ENCODE measurements at regions not wholly inside any gene's neighbourhood (a gene's known extent, or its start where the extent isn't known, plus 50 kb on each side); places are given as distances from the start of the nearest gene placed in this dataset.
"Not testable (repeated sequence)": the region's sequence is repeated elsewhere in the genome, so short reads cannot be mapped to it uniquely, and the experiment has no call there.

DNA sequence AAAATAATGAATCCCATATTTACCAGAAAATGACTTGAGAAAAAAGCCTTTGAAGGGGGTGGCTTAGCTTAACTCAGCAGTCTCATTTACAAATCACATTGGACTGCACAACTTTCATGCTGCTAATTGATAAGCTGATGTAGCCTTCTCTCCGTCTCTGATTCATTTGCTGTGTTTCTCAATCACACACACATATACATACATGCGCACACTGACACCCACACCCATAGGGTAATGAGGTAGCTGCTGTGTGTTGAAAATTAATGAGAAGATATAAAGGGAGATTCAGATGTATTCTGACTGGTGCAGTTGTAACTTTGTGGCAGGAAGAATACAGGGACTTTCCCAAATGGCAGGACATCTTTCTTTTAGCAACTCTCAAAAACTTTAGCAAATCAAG lies 141.9 kb upstream of the GCFC2 start:
- Mint-ChIP-seq H3K9me3 (no peaks in the 10 kb centered on the region), H3K27me3 (no peaks in the 10 kb centered on the region), H3K27ac (no peak overlapping the region), H3K4me3 (no peak overlapping the region), H3K4me1 (ENCODE audit: unreplicated experiment) (no peaks in the 10 kb centered on the region), H3K36me3 (no peaks in the 10 kb centered on the region)
- TF ChIP-seq, protein P1, sequence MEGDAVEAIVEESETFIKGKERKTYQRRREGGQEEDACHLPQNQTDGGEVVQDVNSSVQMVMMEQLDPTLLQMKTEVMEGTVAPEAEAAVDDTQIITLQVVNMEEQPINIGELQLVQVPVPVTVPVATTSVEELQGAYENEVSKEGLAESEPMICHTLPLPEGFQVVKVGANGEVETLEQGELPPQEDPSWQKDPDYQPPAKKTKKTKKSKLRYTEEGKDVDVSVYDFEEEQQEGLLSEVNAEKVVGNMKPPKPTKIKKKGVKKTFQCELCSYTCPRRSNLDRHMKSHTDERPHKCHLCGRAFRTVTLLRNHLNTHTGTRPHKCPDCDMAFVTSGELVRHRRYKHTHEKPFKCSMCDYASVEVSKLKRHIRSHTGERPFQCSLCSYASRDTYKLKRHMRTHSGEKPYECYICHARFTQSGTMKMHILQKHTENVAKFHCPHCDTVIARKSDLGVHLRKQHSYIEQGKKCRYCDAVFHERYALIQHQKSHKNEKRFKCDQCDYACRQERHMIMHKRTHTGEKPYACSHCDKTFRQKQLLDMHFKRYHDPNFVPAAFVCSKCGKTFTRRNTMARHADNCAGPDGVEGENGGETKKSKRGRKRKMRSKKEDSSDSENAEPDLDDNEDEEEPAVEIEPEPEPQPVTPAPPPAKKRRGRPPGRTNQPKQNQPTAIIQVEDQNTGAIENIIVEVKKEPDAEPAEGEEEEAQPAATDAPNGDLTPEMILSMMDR (conservative IDR thresholded peaks at IDR 0.05): no peak
- DNase-seq (ENCODE audit: extremely low spot score, unreplicated experiment): no peak

DNA sequence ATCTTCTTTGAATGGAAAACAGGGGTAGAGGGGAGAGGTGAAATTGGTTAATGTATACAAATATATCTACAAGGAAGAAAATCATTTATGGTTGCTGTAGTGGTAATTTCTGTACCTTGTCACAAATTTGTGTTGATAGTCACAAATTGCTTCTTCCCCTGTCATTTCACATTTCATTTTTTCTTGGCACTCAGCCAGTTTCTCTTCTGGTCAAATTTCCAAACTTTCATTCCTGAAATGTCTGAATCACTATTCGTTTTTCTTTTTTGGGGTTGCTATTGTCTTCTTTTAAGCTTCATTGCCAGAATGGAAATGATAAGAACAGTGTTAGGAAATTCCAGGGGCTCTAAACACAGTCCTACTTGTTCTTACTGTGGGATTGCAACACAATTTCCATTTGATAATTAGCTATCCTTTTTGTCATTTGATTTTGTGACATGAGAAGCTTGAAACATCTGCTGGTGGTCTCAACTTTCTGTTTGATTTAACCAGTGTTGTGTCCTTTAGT lies 136.0 kb upstream of the GCFC2 start:
- Mint-ChIP-seq H3K9me3 (no peaks in the 10 kb centered on the region), H3K27me3 (no peaks in the 10 kb centered on the region), H3K4me1 (ENCODE audit: unreplicated experiment) (no peaks in the 10 kb centered on the region), H3K27ac (no peak overlapping the region), H3K4me3 (no peak overlapping the region), H3K36me3 (no peaks in the 10 kb centered on the region)
- TF ChIP-seq, protein P1 (conservative IDR thresholded peaks at IDR 0.05): no peak
- no peak for DNase-seq (ENCODE audit: extremely low spot score, unreplicated experiment)

DNA sequence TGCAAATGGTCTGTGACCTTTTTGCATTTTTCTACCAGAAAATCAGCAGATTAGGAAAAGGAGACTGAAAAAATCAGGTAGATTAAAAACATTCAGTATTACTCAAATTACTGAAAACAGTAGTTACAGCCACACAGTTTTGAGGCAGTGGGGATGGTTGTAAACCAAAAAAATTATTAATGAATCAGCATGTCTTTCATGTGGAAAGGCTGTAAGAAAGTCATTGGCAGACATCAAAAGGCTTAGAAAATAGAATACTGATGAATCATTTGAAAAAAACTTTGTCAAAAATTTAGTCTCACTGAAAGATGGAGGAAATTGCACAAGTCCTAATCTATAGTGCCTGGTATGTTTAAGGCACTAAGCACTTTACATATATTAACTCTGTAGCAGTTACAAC lies 133.9 kb upstream of the GCFC2 start:
- H3K36me3 Mint-ChIP-seq: no peaks in the 10 kb centered on the region
- TF ChIP-seq, protein P1 (conservative IDR thresholded peaks at IDR 0.05): no peak
- H3K27me3 Mint-ChIP-seq: no peaks in the 10 kb centered on the region
- H3K4me3 Mint-ChIP-seq: no peak overlapping the region
- no peaks in the 10 kb centered on the region for H3K4me1 Mint-ChIP-seq (ENCODE audit: unreplicated experiment)
- DNase-seq (ENCODE audit: extremely low spot score, unreplicated experiment): no peak
- H3K9me3 Mint-ChIP-seq: no peaks in the 10 kb centered on the region
- no peak overlapping the region for H3K27ac Mint-ChIP-seq

DNA sequence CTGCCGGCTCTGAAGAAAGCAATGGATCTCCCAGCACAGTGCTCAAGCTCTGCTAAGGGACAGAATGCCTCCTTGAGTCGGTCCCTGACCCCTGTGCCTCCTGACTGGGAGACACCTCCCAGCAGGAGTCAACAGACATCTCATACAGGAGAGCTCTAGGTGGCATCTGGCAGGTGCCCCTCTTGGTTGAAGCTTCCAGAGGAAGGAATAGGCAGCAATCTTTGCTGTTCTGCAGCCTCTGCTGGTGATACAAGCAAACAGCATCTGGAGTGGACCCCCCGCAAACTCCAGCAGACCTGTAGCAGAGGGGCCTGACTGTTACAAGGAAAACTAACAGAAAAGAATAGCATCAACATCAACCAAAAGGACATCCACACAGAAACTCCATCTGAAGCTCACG lies 123.9 kb upstream of the GCFC2 start:
- DNase-seq (ENCODE audit: extremely low spot score, unreplicated experiment); H3K4me1 Mint-ChIP-seq (ENCODE audit: unreplicated experiment); H3K4me3 Mint-ChIP-seq; H3K9me3 Mint-ChIP-seq; H3K27me3 Mint-ChIP-seq; H3K36me3 Mint-ChIP-seq; H3K27ac Mint-ChIP-seq: not testable (repeated sequence)
- TF ChIP-seq, protein P1 (conservative IDR thresholded peaks at IDR 0.05): peak; percentile 37

DNA sequence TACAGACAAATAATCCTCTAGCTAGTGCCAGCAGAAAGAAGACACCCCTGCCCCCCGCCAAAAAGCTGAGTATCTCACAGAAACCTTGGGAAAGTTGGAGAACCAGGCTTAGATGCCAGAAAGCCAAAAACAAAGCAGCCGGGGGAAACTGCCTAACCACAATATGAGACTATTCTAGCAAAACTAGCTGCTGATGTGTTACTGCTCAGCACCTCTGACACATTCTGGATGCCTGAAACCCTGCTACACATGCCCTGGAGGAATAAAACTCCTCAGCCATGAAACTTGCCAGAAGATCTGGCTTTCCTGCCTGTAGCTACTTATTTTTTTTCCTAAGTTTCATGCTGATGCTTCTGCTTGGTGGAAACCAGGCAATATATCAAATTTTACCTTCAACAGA lies 122.7 kb upstream of the GCFC2 start:
- peaks cover 4% of the 10 kb centered on the region for H3K27me3 Mint-ChIP-seq
- TF ChIP-seq, protein P1 (conservative IDR thresholded peaks at IDR 0.05): no peak
- H3K9me3 Mint-ChIP-seq: no peaks in the 10 kb centered on the region
- H3K27ac Mint-ChIP-seq: no peak overlapping the region
- no peak for DNase-seq (ENCODE audit: extremely low spot score, unreplicated experiment)
- no peaks in the 10 kb centered on the region for H3K4me1 Mint-ChIP-seq (ENCODE audit: unreplicated experiment)
- H3K4me3 Mint-ChIP-seq: no peak overlapping the region
- H3K36me3 Mint-ChIP-seq: no peaks in the 10 kb centered on the region

DNA sequence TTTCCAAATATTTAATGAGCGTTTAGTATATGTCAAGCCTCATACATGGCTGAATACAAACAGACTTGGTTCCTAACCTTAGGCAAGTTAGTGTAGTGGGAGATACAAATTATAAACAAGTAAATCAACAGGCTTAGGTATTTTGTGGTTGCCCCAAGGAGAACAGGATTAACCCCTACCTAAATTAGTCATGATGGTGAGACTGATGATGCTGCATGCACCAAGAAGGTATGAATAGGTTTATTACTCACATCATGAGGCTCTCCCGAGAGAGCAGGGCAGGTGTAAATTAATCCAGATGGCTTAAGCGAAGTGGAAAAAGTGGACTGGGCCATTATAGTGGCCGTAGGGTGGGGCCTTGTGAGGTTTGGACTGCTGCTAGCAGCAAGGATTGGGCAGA lies 118.1 kb upstream of the GCFC2 start:
- no peak for DNase-seq (ENCODE audit: extremely low spot score, unreplicated experiment)
- Mint-ChIP-seq H3K27me3 (no peaks in the 10 kb centered on the region), H3K4me1 (ENCODE audit: unreplicated experiment) (no peaks in the 10 kb centered on the region), H3K27ac (no peak overlapping the region), H3K36me3 (no peaks in the 10 kb centered on the region), H3K9me3 (peaks cover 5% of the 10 kb centered on the region), H3K4me3 (no peak overlapping the region)
- TF ChIP-seq, protein P1 (conservative IDR thresholded peaks at IDR 0.05): no peak

DNA sequence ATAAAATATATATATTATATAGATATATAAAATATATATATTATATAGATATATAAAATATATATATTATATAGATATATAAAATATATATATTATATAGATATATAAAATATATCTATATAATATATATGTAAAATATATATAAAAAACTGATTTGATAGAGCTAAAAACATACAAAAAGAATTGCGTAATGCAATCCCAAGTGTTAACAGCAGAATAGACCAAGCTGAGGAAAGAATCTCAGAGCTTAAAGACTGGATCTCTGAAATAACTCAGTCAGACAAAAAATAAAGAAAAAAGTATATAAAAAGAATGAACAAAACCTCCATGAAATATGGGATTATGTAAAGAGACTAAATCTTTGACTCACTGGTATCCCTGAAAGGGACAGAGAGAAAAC lies 112.8 kb upstream of the GCFC2 start:
- H3K27ac Mint-ChIP-seq; H3K4me1 Mint-ChIP-seq (ENCODE audit: unreplicated experiment); H3K27me3 Mint-ChIP-seq: not testable (repeated sequence)

More for the DNA sequence above, 112.8 kb upstream of the GCFC2 start:
- not testable (repeated sequence) for H3K4me3 Mint-ChIP-seq; H3K9me3 Mint-ChIP-seq; H3K36me3 Mint-ChIP-seq; DNase-seq (ENCODE audit: extremely low spot score, unreplicated experiment)

All from type B pancreatic cell (in vitro differentiated cells).